GM13977 (cell line): ENCODE measurements at regions not wholly inside any gene's neighbourhood (a gene's known extent, or its start where the extent isn't known, plus 50 kb on each side); places are given as distances from the start of the nearest gene placed in this dataset.

Experiments
- DNase-seq: peaks from one replicate; pipeline ENCODE4 v3.0.0; 2012; ENCODE audit warnings: low spot score
- in situ Hi-C: fragments of 300-500 bp; cut with MboI; formaldehyde crosslinking; loops from one replicate; pipeline ENCODE4 v1.12.0; 2022; ENCODE audit warnings: low sequenced_read_pairs, low pct_unique_long_range_greater_than_20kb, mixed read lengths, inconsistent platforms; ENCODE audit not compliant: unreplicated experiment
- TF ChIP-seq, protein P1 (sequence below): IDR thresholded peaks from 2 replicates; pipeline ENCODE4 v1.5.1; 2012; ENCODE audit warnings: mild to moderate bottlenecking, control low read depth; ENCODE audit not compliant: insufficient read depth; ENCODE audit errors: extremely low read depth, missing control alignments

DNA sequence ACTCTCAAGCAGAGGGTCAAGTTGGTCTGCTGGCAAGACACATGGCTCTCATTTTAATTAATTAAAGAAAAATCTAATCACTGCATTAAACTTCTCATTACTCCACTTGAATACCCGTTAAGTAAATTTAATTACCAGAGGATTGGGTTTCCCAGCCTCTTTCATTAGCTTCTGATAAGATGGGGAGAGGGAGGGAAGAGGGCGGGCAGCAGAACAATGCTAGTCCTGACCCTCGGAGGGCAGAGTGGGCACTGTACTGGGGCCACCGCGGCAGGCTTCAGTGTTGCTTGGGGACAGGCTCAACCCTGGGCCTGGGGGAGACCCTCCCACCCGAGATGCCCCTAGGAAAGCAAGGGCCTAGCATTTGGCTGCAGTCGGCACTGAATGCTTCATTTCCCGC, 55.6 kb upstream of the LINGO1 start:
- in situ Hi-C loops: no loop called here
- no peak for DNase-seq
- TF ChIP-seq, protein P1, sequence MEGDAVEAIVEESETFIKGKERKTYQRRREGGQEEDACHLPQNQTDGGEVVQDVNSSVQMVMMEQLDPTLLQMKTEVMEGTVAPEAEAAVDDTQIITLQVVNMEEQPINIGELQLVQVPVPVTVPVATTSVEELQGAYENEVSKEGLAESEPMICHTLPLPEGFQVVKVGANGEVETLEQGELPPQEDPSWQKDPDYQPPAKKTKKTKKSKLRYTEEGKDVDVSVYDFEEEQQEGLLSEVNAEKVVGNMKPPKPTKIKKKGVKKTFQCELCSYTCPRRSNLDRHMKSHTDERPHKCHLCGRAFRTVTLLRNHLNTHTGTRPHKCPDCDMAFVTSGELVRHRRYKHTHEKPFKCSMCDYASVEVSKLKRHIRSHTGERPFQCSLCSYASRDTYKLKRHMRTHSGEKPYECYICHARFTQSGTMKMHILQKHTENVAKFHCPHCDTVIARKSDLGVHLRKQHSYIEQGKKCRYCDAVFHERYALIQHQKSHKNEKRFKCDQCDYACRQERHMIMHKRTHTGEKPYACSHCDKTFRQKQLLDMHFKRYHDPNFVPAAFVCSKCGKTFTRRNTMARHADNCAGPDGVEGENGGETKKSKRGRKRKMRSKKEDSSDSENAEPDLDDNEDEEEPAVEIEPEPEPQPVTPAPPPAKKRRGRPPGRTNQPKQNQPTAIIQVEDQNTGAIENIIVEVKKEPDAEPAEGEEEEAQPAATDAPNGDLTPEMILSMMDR: no peak

DNA sequence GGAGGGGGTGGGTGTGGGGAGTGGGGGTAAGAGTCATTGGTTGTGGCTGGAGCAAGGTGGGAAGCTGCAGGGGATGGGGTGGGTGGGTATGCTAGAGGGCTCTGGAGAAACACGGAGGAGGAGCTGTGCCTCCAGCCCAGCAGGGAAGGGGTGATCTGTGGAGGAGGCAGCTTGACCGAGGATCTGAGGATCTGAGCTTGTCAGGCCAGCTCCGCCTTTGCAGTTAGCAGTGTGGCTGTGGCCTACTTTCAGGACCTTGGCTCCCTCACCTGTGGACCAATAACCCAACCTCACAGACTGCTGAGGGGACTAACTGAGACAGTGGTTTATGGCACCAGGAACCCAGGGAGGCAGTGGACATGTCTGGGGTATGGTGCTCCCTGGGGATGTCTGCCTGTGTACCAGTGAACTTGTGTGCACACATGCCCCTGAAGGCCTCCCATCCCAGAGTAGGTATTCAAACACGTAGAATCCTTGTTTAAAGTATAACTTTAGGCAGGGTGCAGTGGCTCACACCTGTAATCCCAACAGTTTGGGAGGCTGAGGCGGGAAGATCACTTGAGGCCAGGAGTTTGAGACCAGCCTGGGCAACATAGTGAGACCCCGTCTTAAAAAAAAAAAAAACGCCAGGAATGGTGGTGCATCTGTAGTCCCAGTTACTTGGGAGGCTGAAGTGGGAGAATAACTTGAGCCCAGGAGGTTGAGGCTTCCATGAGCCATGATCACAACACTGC, 52.5 kb upstream of the LINGO1 start:
- in situ Hi-C loops: no loop called here
- TF ChIP-seq, protein P1: no peak
- DNase-seq: no peak

DNA sequence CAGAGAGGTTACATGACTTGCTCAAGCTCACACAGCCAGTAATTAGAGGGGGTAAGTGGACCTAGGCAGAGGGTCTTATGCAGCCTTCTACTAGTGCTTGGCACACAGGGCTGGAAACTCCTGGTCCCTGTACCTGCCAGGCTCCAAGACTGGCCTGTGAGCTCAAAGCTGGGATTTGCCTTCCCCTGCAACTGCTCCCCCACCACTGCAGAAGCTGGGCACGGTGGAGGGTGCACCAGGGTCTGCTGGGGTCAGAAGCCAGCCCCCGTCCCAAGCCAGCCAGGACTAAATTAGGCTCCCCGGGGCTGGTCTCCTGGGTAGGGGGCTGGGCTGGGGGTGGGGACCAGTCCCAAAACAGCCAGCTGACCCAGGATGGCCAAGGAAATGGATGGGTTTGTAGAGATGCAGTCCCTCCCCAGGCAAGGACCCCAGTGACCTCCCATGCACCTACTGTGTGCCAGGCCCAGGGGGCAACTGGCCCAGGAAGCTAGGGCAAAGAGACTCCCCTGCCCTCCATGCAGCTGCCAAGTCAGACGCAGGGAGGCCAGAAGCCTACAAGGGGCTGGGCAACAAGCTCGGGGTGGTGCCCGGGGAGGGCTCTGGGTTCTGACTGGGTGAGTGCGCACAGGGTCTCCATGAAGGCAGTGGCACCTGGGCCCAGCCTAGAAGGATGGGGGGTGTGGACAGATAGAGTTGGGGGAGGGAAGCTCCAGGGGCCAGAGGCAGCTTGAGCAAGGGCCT, 51.8 kb upstream of the LINGO1 start:
- TF ChIP-seq, protein P1: no peak
- no peak for DNase-seq
- in situ Hi-C loops: no loop called here

DNA sequence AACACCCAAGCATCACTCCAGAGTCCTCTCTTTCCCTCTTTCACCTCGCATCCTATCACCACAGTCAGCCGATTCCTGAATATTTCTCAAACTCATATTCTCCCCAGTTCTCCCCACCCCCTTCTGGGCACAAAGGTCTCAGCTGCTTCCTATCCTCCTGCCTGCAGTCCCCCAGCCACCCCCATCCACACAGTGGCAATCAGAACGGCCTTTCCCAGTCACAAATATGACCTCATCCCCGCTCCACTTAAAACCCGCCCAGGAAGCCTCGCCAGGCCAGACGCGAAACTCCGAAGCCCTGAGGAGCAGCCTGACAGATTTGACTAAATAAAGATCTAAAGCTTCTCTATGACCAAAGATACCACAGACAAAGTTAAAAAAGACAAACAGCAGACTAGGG, 49.9 kb upstream of the LINGO1 start:
- no peak for DNase-seq
- in situ Hi-C loops: no loop called here
- TF ChIP-seq, protein P1: no peak
